K562 (cell line): ENCODE measurements at regions not wholly inside any gene's neighbourhood (a gene's known extent, or its start where the extent isn't known, plus 50 kb on each side); places are given as distances from the start of the nearest gene placed in this dataset.
A peak's percentile ranks its signal among the peaks of the same experiment; 100 is the strongest.

Experiments used
- ATAC-seq: fragments of 200-7000 bp; cut with Tn5 transposase; 3 replicates; pipeline ENCODE4 v1.9.1; 2020; ENCODE audit warnings: moderate library complexity
- BruUV-seq: library from RNA; stranded (reverse); fragments of 400-500 nt; replicated peaks from 2 replicates; lab custom pipeline; 2021; lab: Mats Ljungman, UMichigan
- CTCF ChIA-PET: fragments of 300-600 bp; formaldehyde crosslinking; extraction: SDS; loops from one replicate; lab custom pipeline; 2021; ENCODE audit warnings: low intra/inter-chr PET ratio; lab: Yijun Ruan, JAX
- POLR2A ChIA-PET: fragments of 300-600, 350-650 bp; sonication (Branson Sonifier 250); formaldehyde crosslinking; extraction: SDS; loops from one replicate; lab custom pipeline; 2021; ENCODE audit warnings: antibody characterized with exemption, inconsistent platforms; lab: Yijun Ruan, JAX
- DNase-seq, 4 experiments: peaks; one replicate each; pipeline versions ENCODE4 v3.0.0 to v3.0.0-alpha.2; 2011 to 2018; ENCODE audit warnings: low spot score in 3 of 4, mixed read lengths in 3 of 4; ENCODE audit errors: extremely low read depth in 1 of 4
- FAIRE-seq: peaks from 2 replicates; lab custom pipeline; 2011; peaks lifted over from hg19 to GRCh38; lab: Jason Lieb, UNC
- H2AFZ ChIP-seq: 2 replicates; pipeline ENCODE4 v1.6.0; 2011; ENCODE audit warnings: low read depth, low read length, control low read depth, inconsistent platforms
- H3K27ac ChIP-seq: fragments of 200-600 bp; 3 replicates; pipeline ENCODE4 v1.8.0; 2011; ENCODE audit warnings: low read depth, mild to moderate bottlenecking, control low read depth, inconsistent platforms, low read length, moderate library complexity, mixed read lengths; ENCODE audit errors: extremely low read depth
- H3K27me3 ChIP-seq, 2 experiments: fragments of 300-600 bp in 1 of 2; 2 replicates in 1 of 2; 3 replicates in 1 of 2; pipeline versions ENCODE4 v1.6.0 to v1.8.0; 2011; ENCODE audit warnings: inconsistent platforms in 2 of 2, low read length in 2 of 2, mild to moderate bottlenecking in 1 of 2, mixed read lengths in 1 of 2, moderate library complexity in 1 of 2; ENCODE audit not compliant: control insufficient read depth in 2 of 2, insufficient read depth in 2 of 2
- H3K36me3 ChIP-seq: fragments of 300-600 bp; 3 replicates; pipeline ENCODE4 v1.8.0; 2011; ENCODE audit warnings: mild to moderate bottlenecking, low read length, inconsistent platforms; ENCODE audit not compliant: control insufficient read depth, insufficient read depth
- H3K4me1 ChIP-seq, 2 experiments: fragments of 200-600 bp in 1 of 2; replicated peaks in 1 of 2; 2 replicates in 1 of 2; 3 replicates in 1 of 2; pipeline versions ENCODE4 v1.5.1 to v1.8.0; 2011; ENCODE audit warnings: inconsistent platforms in 2 of 2, low read length in 2 of 2, mild to moderate bottlenecking in 1 of 2, mixed read lengths in 1 of 2, moderate library complexity in 1 of 2; ENCODE audit not compliant: control insufficient read depth in 2 of 2, insufficient read depth in 2 of 2
- H3K4me2 ChIP-seq: 2 replicates; pipeline ENCODE4 v1.6.1; 2011; ENCODE audit warnings: low read length, control low read depth, inconsistent platforms, mixed read lengths; ENCODE audit not compliant: insufficient read depth
- H3K4me3 ChIP-seq: fragments of 200-600 bp; sonication (generic), shearing (Covaris generic); 2 replicates; pipeline ENCODE4 v1.5.1; 2016; ENCODE audit warnings: control low read depth, inconsistent platforms
- H3K79me2 ChIP-seq: fragments of 200-600 bp; 3 replicates; pipeline ENCODE4 v1.8.0; 2011; ENCODE audit warnings: low read length, inconsistent platforms; ENCODE audit not compliant: control insufficient read depth, insufficient read depth
- H3K9ac ChIP-seq, 2 experiments: 2 replicates each; pipeline versions ENCODE4 v1.6.0 to v1.6.1; 2011; ENCODE audit warnings: low read depth in 2 of 2, low read length in 2 of 2, control low read depth in 1 of 2, inconsistent platforms in 1 of 2, mild to moderate bottlenecking in 1 of 2, mixed read lengths in 1 of 2; ENCODE audit not compliant: insufficient read depth in 1 of 2
- H3K9me1 ChIP-seq: one replicate; pipeline ENCODE4 v1.6.0; 2011; ENCODE audit warnings: inconsistent platforms, mild to moderate bottlenecking, low read length, moderate library complexity; ENCODE audit not compliant: control insufficient read depth, insufficient read depth
- H3K9me3 ChIP-seq: replicated peaks from 2 replicates; pipeline ENCODE4 v1.5.1; 2011; ENCODE audit warnings: low read depth, low read length, inconsistent platforms; ENCODE audit not compliant: control insufficient read depth, insufficient read depth
- H4K20me1 ChIP-seq: replicated peaks from 2 replicates; pipeline ENCODE4 v1.6.1; 2011; ENCODE audit warnings: low read length, inconsistent platforms, mixed read lengths; ENCODE audit not compliant: control insufficient read depth, insufficient read depth
- RAD21 ChIP-seq, 2 experiments: fragments of 250-450 bp in 1 of 2; fragments of 450-650 bp in 1 of 2; sonication (Bioruptor Pico) in 1 of 2; formaldehyde crosslinking in 1 of 2; IDR thresholded peaks in 1 of 2; conservative IDR thresholded peaks in 1 of 2; 2 replicates each; pipeline versions ENCODE4 v1.4.0 to v1.8.0; 2020 to 2022; ENCODE audit warnings: mild to moderate bottlenecking in 2 of 2, moderate library complexity in 1 of 2
- XRCC3 ChIP-seq: fragments of 450-650 bp; IDR thresholded peaks from 2 replicates; pipeline ENCODE4 v1.6.1; 2017; ENCODE audit warnings: mild to moderate bottlenecking, moderate library complexity
- WGBS: fragments of 100-300 bp; shearing (Covaris generic); methylation state at CpG from one replicate; pipeline ENCODE4 v1.1.6; 2016; ENCODE audit warnings: low coverage, mixed read lengths; ENCODE audit not compliant: insufficient coverage; ENCODE audit errors: missing lambda C conversion rate; 5-methylcytosine and 5-hydroxymethylcytosine counted together
- in situ Hi-C: fragments of 300-500 bp; cut with MboI; formaldehyde crosslinking; loops from 4 replicates; pipeline ENCODE4 v1.15.0; 2018; ENCODE audit warnings: inconsistent platforms, mixed read lengths
- intact Hi-C: fragments of 100-400 bp; cut with micrococcal nuclease; formaldehyde crosslinking; loops from 2 replicates; pipeline ENCODE4 v1.14.2; 2022
- TF ChIP-seq, protein P1 (sequence below), 2 experiments: fragments of 450-650 bp in 1 of 2; sonication (generic) in 1 of 2; formaldehyde crosslinking in 1 of 2; IDR thresholded peaks; 2 replicates each; pipeline versions ENCODE4 v1.7.1 to v1.9.0; 2016 to 2022; ENCODE audit warnings: inconsistent platforms in 1 of 2, mild to moderate bottlenecking in 1 of 2, missing genetic modification reagents in 1 of 2

DNA sequence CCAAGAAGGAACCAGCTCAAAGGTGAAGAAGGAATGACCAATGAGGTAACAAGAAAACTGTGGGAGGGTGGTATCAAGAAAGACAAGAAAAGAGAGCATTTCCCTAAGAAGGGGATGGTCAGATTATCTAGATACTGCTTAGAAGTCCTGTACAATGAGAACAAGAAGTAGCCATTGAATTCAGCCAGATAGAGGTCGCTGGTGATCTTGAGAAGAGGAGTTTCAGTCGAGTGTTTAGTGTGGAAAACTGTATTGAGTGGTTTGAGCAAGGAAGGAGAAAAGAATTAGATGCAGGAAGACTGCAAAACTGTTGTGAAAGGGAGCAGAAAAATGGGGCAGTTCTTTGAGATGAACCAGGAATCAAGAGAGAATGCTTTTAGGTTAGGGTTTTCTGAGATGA is 74.6 kb upstream of the FAT3 start:
- no peaks in the 10 kb centered on the region for H3K27me3 ChIP-seq
- no peak overlapping the region for H2AFZ ChIP-seq
- ATAC-seq, result no peak
- TF ChIP-seq, protein P1, sequence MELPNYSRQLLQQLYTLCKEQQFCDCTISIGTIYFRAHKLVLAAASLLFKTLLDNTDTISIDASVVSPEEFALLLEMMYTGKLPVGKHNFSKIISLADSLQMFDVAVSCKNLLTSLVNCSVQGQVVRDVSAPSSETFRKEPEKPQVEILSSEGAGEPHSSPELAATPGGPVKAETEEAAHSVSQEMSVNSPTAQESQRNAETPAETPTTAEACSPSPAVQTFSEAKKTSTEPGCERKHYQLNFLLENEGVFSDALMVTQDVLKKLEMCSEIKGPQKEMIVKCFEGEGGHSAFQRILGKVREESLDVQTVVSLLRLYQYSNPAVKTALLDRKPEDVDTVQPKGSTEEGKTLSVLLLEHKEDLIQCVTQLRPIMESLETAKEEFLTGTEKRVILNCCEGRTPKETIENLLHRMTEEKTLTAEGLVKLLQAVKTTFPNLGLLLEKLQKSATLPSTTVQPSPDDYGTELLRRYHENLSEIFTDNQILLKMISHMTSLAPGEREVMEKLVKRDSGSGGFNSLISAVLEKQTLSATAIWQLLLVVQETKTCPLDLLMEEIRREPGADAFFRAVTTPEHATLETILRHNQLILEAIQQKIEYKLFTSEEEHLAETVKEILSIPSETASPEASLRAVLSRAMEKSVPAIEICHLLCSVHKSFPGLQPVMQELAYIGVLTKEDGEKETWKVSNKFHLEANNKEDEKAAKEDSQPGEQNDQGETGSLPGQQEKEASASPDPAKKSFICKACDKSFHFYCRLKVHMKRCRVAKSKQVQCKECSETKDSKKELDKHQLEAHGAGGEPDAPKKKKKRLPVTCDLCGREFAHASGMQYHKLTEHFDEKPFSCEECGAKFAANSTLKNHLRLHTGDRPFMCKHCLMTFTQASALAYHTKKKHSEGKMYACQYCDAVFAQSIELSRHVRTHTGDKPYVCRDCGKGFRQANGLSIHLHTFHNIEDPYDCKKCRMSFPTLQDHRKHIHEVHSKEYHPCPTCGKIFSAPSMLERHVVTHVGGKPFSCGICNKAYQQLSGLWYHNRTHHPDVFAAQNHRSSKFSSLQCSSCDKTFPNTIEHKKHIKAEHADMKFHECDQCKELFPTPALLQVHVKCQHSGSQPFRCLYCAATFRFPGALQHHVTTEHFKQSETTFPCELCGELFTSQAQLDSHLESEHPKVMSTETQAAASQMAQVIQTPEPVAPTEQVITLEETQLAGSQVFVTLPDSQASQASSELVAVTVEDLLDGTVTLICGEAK (IDR thresholded peaks at IDR 0.05), result no peak
- TF ChIP-seq, protein P1 (CRISPR knock-in tag; IDR thresholded peaks at IDR 0.05), result no peak
- peak in 1 of 2 experiments; percentile 32; a peak in 2 of 4 replicates for TF ChIP-seq RAD21 (CRISPR knock-in tag; conservative IDR thresholded peaks at IDR 0.05 in 1 of 2, IDR thresholded peaks at IDR 0.05 in 1 of 2)
- TF ChIP-seq XRCC3, result no peak
- TF ChIP-seq, all 486 proteins: peak for 1
- WGBS, result 0% methylated on average over 2 of the region's 2 CpGs
- Histone ChIP-seq H3K9me3 (no peaks in the 10 kb centered on the region), H3K9ac (no peak overlapping the region), H3K27ac (no peak overlapping the region), H3K79me2 (no peaks in the 10 kb centered on the region), H3K4me2 (no peak overlapping the region), H3K4me1 (no peaks in the 10 kb centered on the region), H3K9me1 (no peaks in the 10 kb centered on the region), H3K36me3 (no peaks in the 10 kb centered on the region), H3K4me3 (no peak overlapping the region), H4K20me1 (no peaks in the 10 kb centered on the region)
- in situ Hi-C loops (no loop called here), intact Hi-C loops (no loop called here)
- ChIA-PET CTCF (no interaction called here), POLR2A (interaction anchor here (0.6 to 1.2 kb wide), 2 partner anchors 8 to 333 kb away, joined by 3 to 4 read pairs; no protein-coding TSS in a partner anchor)
- FAIRE-seq, result no peak
- no peak for DNase-seq
- no TSS peak for BruUV-seq
